ENCODE measurements at regions not wholly inside any gene's neighbourhood (a gene's known extent, or its start where the extent isn't known, plus 50 kb on each side); places are given as distances from the start of the nearest gene placed in this dataset.

- TF ChIP-seq EZH2phosphoT487 (IDR thresholded peaks at IDR 0.05; ENCODE audit: low read depth, severe bottlenecking, unreplicated experiment) = no peak
- no peak for TF ChIP-seq EZH2 (IDR thresholded peaks at IDR 0.05; ENCODE audit: borderline replicate concordance)
Measured at GRCh38 chr15:52857937-52858781, 68.0 kb upstream of the ONECUT1 start.
